Esophagus muscularis mucosa (tissue), 4 donors: ENCODE measurements at regions not wholly inside any gene's neighbourhood (a gene's known extent, or its start where the extent isn't known, plus 50 kb on each side); places are given as distances from the start of the nearest gene placed in this dataset.

Experiments
- CTCF ChIP-seq, 3 experiments: fragments of 200-600 bp in 2 of 3; fragments of 450-650 bp in 1 of 3; sonication (generic) in 2 of 3; IDR thresholded peaks; one replicate each; pipeline ENCODE4 v1.5.1; 2017 to 2019; ENCODE audit warnings: antibody characterized with exemption in 3 of 3, mild to moderate bottlenecking in 2 of 3, moderate library complexity in 1 of 3
- EP300 ChIP-seq: sonication (generic); formaldehyde crosslinking; IDR thresholded peaks from one replicate; pipeline ENCODE4 v1.6.1; 2017; ENCODE audit warnings: antibody characterized with exemption
- POLR2A ChIP-seq: fragments of 450-650 bp; IDR thresholded peaks from one replicate; pipeline ENCODE4 v1.6.1; 2017; ENCODE audit warnings: antibody characterized with exemption, moderate library complexity, mild to moderate bottlenecking, low read depth

DNA sequence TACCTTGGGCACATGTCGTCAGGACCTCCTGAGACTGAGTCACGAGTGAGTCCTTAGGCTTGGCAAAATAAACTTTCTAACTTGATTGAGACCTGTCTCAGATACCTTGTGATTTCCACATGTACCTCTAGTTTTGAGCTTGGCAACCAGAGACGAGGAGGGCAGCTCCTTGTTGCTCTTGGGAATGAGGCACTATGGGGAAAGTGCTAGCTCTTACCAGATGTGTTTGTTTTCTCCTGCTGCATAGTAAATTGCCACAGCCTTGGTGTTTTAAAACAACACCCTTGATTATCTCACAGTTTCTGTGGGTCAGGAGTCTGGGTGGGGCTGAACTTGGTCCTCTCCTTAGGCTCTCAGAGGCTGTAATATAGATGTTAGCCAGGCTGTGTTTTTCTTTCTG lies 59.1 kb upstream of the MAML3 start:
- TF ChIP-seq CTCF (IDR thresholded peaks at IDR 0.05) (no peak), EP300 (no peak), POLR2A (no peak)
